Activated T-cell treated with anti-CD3 and anti-CD28 coated beads, Interleukin-2, amount 50 U/mL, for 4 hours (primary cell): ENCODE measurements at regions not wholly inside any gene's neighbourhood (a gene's known extent, or its start where the extent isn't known, plus 50 kb on each side); places are given as distances from the start of the nearest gene placed in this dataset.

Experiments used
- ATAC-seq, 2 donors: fragments of 200-7000 bp; cut with Tn5 transposase; one replicate each; pipeline ENCODE4 v1.10.0; 2021
- DNase-seq: peaks from one replicate; pipeline ENCODE4 v3.0.0-alpha.2; 2020
- H3K27me3 Mint-ChIP-seq: one replicate; pipeline ENCODE4 v1.8.0; 2021; ENCODE audit warnings: low read depth, mixed read lengths
- H3K36me3 Mint-ChIP-seq: one replicate; pipeline ENCODE4 v1.8.0; 2022; ENCODE audit warnings: mixed read lengths; ENCODE audit not compliant: insufficient read depth
- H3K4me1 Mint-ChIP-seq: one replicate; pipeline ENCODE4 v1.8.0; 2021; ENCODE audit warnings: low read depth, mixed read lengths
- H3K4me3 Mint-ChIP-seq: one replicate; pipeline ENCODE4 v1.8.0; 2021; ENCODE audit warnings: mild to moderate bottlenecking, moderate library complexity, mixed read lengths
- H3K9me3 Mint-ChIP-seq: one replicate; pipeline ENCODE4 v1.8.0; 2021; ENCODE audit warnings: mixed read lengths

GRCh38 chr4:43842594-43842993 is 606.0 kb downstream of the KCTD8 start:
- no peaks in the 10 kb centered on the region for H3K27me3 Mint-ChIP-seq
- ATAC-seq (no peak), DNase-seq (no peak)
- no peaks in the 10 kb centered on the region for H3K4me1 Mint-ChIP-seq
- peaks cover 5% of the 10 kb centered on the region for H3K9me3 Mint-ChIP-seq
- no peaks in the 10 kb centered on the region for H3K36me3 Mint-ChIP-seq
- H3K4me3 Mint-ChIP-seq, result no peak overlapping the region

GRCh38 chr4:43843501-43843900 is 605.1 kb downstream of the KCTD8 start:
- no peaks in the 10 kb centered on the region for H3K36me3 Mint-ChIP-seq
- no peak overlapping the region for H3K4me3 Mint-ChIP-seq
- ATAC-seq (no peak), DNase-seq (no peak)
- H3K9me3 Mint-ChIP-seq, result peaks cover 5% of the 10 kb centered on the region
- H3K27me3 Mint-ChIP-seq, result no peaks in the 10 kb centered on the region
- H3K4me1 Mint-ChIP-seq, result no peaks in the 10 kb centered on the region

GRCh38 chr4:43846111-43846587 is 602.5 kb downstream of the KCTD8 start:
- no peak overlapping the region for H3K4me3 Mint-ChIP-seq
- H3K4me1 Mint-ChIP-seq, result no peaks in the 10 kb centered on the region
- H3K27me3 Mint-ChIP-seq, result no peaks in the 10 kb centered on the region
- H3K9me3 Mint-ChIP-seq, result peaks cover 6% of the 10 kb centered on the region
- ATAC-seq, result no peak
- H3K36me3 Mint-ChIP-seq, result no peaks in the 10 kb centered on the region
- DNase-seq, result no peak

GRCh38 chr4:43853565-43854264 is 594.9 kb downstream of the KCTD8 start:
- H3K4me1 Mint-ChIP-seq, result no peaks in the 10 kb centered on the region
- no peaks in the 10 kb centered on the region for H3K27me3 Mint-ChIP-seq

GRCh38 chr4:43855283-43855682 is 593.3 kb downstream of the KCTD8 start:
- H3K27me3 Mint-ChIP-seq, result no peaks in the 10 kb centered on the region
- H3K4me1 Mint-ChIP-seq, result no peaks in the 10 kb centered on the region
- ATAC-seq, result no peak
- DNase-seq, result no peak
- no peaks in the 10 kb centered on the region for H3K36me3 Mint-ChIP-seq
- H3K4me3 Mint-ChIP-seq, result no peak overlapping the region
- H3K9me3 Mint-ChIP-seq, result peaks cover 6% of the 10 kb centered on the region

More at GRCh38 chr4:43853565-43854264, 594.9 kb downstream of the KCTD8 start:
- DNase-seq (no peak), ATAC-seq (no peak)
- H3K9me3 Mint-ChIP-seq, result peaks cover 3% of the 10 kb centered on the region
- no peaks in the 10 kb centered on the region for H3K36me3 Mint-ChIP-seq
- H3K4me3 Mint-ChIP-seq, result no peak overlapping the region

- Mint-ChIP-seq H3K27me3 (no peaks in the 10 kb centered on the region), H3K4me3 (no peak overlapping the region), H3K9me3 (peaks cover 8% of the 10 kb centered on the region), H3K4me1 (no peaks in the 10 kb centered on the region), H3K36me3 (no peaks in the 10 kb centered on the region)
- ATAC-seq (no peak), DNase-seq (no peak)
These were observed 583.9 kb downstream of the KCTD8 start for GRCh38 chr4:43864616-43865146.

- no peaks in the 10 kb centered on the region for H3K36me3 Mint-ChIP-seq
- H3K27me3 Mint-ChIP-seq, result no peaks in the 10 kb centered on the region
- H3K4me3 Mint-ChIP-seq, result no peak overlapping the region
- peaks cover 13% of the 10 kb centered on the region for H3K9me3 Mint-ChIP-seq
- no peaks in the 10 kb centered on the region for H3K4me1 Mint-ChIP-seq
- no peak for DNase-seq
- no peak for ATAC-seq
These were observed 580.7 kb downstream of the KCTD8 start for GRCh38 chr4:43867908-43868307.

GRCh38 chr4:43875655-43876054 is 573.0 kb downstream of the KCTD8 start:
- Mint-ChIP-seq H3K27me3 (no peaks in the 10 kb centered on the region), H3K4me1 (no peaks in the 10 kb centered on the region), H3K4me3 (no peak overlapping the region), H3K36me3 (no peaks in the 10 kb centered on the region), H3K9me3 (peaks cover 12% of the 10 kb centered on the region)
- no peak for DNase-seq
- no peak for ATAC-seq

GRCh38 chr4:43882470-43882869 is 566.1 kb downstream of the KCTD8 start:
- Mint-ChIP-seq H3K27me3 (no peaks in the 10 kb centered on the region), H3K4me1 (no peaks in the 10 kb centered on the region), H3K4me3 (no peak overlapping the region), H3K9me3 (peaks cover 7% of the 10 kb centered on the region), H3K36me3 (no peaks in the 10 kb centered on the region)
- no peak for DNase-seq
- no peak for ATAC-seq

GRCh38 chr4:43886196-43886595 is 562.4 kb downstream of the KCTD8 start:
- no peak overlapping the region for H3K4me3 Mint-ChIP-seq
- peaks cover 8% of the 10 kb centered on the region for H3K9me3 Mint-ChIP-seq
- H3K36me3 Mint-ChIP-seq, result no peaks in the 10 kb centered on the region
- ATAC-seq, result no peak
- no peaks in the 10 kb centered on the region for H3K4me1 Mint-ChIP-seq
- no peaks in the 10 kb centered on the region for H3K27me3 Mint-ChIP-seq
- DNase-seq, result no peak

- Mint-ChIP-seq H3K27me3 (no peaks in the 10 kb centered on the region), H3K4me1 (no peaks in the 10 kb centered on the region), H3K36me3 (no peaks in the 10 kb centered on the region), H3K9me3 (peaks cover 8% of the 10 kb centered on the region), H3K4me3 (no peak overlapping the region)
- DNase-seq, result no peak
- ATAC-seq, result no peak
These were observed 549.8 kb downstream of the KCTD8 start for GRCh38 chr4:43898836-43899235.

- Mint-ChIP-seq H3K27me3 (no peaks in the 10 kb centered on the region), H3K4me3 (no peak overlapping the region), H3K4me1 (no peaks in the 10 kb centered on the region), H3K9me3 (peaks cover 5% of the 10 kb centered on the region), H3K36me3 (no peaks in the 10 kb centered on the region)
- DNase-seq, result no peak
- ATAC-seq, result no peak
These were observed 545.2 kb downstream of the KCTD8 start for GRCh38 chr4:43903456-43903855.

GRCh38 chr4:43918377-43918776 is 530.2 kb downstream of the KCTD8 start:
- Mint-ChIP-seq H3K4me3 (no peak overlapping the region), H3K4me1 (no peaks in the 10 kb centered on the region), H3K27me3 (no peaks in the 10 kb centered on the region), H3K36me3 (no peaks in the 10 kb centered on the region), H3K9me3 (peaks cover 47% of the 10 kb centered on the region)
- ATAC-seq, result no peak
- DNase-seq, result no peak

GRCh38 chr4:43932448-43932847 is 516.2 kb downstream of the KCTD8 start:
- ATAC-seq (no peak), DNase-seq (no peak)
- no peaks in the 10 kb centered on the region for H3K4me1 Mint-ChIP-seq
- H3K4me3 Mint-ChIP-seq, result no peak overlapping the region
- H3K27me3 Mint-ChIP-seq, result no peaks in the 10 kb centered on the region
- H3K9me3 Mint-ChIP-seq, result peaks cover 4% of the 10 kb centered on the region
- no peaks in the 10 kb centered on the region for H3K36me3 Mint-ChIP-seq

GRCh38 chr4:43943998-43944397 is 504.6 kb downstream of the KCTD8 start:
- H3K4me1 Mint-ChIP-seq, result no peaks in the 10 kb centered on the region
- H3K9me3 Mint-ChIP-seq, result peaks cover 8% of the 10 kb centered on the region
- DNase-seq, result no peak
- H3K36me3 Mint-ChIP-seq, result no peaks in the 10 kb centered on the region
- H3K4me3 Mint-ChIP-seq, result no peak overlapping the region
- no peak for ATAC-seq
- H3K27me3 Mint-ChIP-seq, result no peaks in the 10 kb centered on the region
